Smooth muscle cell (in vitro differentiated cells): ENCODE measurements at regions not wholly inside any gene's neighbourhood (a gene's known extent, or its start where the extent isn't known, plus 50 kb on each side); places are given as distances from the start of the nearest gene placed in this dataset.

Experiments used
- DNase-seq: peaks from one replicate; lab custom pipeline; 2025; ENCODE audit not compliant: unreplicated experiment; lab: John Stamatoyannopoulos, UW
- H2AFZ ChIP-seq: fragments of 200-600 bp; sonication (generic); 2 replicates; pipeline ENCODE4 v1.6.0; 2016; ENCODE audit warnings: antibody characterized with exemption, low read depth, mild to moderate bottlenecking
- H3F3A ChIP-seq: fragments of 200-600 bp; sonication (generic); 2 replicates; pipeline ENCODE4 v1.6.0; 2017; ENCODE audit warnings: antibody characterized with exemption, low read depth
- H3K27ac ChIP-seq: fragments of 200-600 bp; sonication (generic); 2 replicates; pipeline ENCODE4 v1.5.1; 2016; ENCODE audit warnings: low read depth, mild to moderate bottlenecking
- H3K27me3 ChIP-seq: fragments of 200-600 bp; sonication (generic); 2 replicates; pipeline ENCODE4 v1.6.1; 2016; ENCODE audit warnings: low read depth, mild to moderate bottlenecking
- H3K36me3 ChIP-seq: fragments of 200-600 bp; sonication (generic); 2 replicates; pipeline ENCODE4 v1.5.1; 2016; ENCODE audit warnings: low read depth
- H3K4me1 ChIP-seq: fragments of 200-600 bp; sonication (generic); 2 replicates; pipeline ENCODE4 v1.5.1; 2016; ENCODE audit warnings: low read depth
- H3K4me2 ChIP-seq: fragments of 200-600 bp; sonication (generic); 2 replicates; pipeline ENCODE4 v1.6.0; 2016; ENCODE audit warnings: mild to moderate bottlenecking
- H3K4me3 ChIP-seq: fragments of 200-600 bp; sonication (generic); 2 replicates; pipeline ENCODE4 v1.5.1; 2016; ENCODE audit warnings: mild to moderate bottlenecking
- H3K79me2 ChIP-seq: fragments of 200-600 bp; sonication (generic); 2 replicates; pipeline ENCODE4 v1.6.0; 2016; ENCODE audit warnings: low read depth, mild to moderate bottlenecking
- H3K9ac ChIP-seq: fragments of 200-600 bp; sonication (generic); 2 replicates; pipeline ENCODE4 v1.6.0; 2016; ENCODE audit warnings: low read depth
- H3K9me3 ChIP-seq: fragments of 200-600 bp; sonication (generic); replicated peaks from 2 replicates; pipeline ENCODE4 v1.5.1; 2016; ENCODE audit warnings: low read depth
- H4K20me1 ChIP-seq: fragments of 200-600 bp; sonication (generic); 2 replicates; pipeline ENCODE4 v1.6.0; 2016; ENCODE audit warnings: low read depth
- CTCF ChIP-seq: fragments of 200-600 bp; sonication (generic); IDR thresholded peaks from 2 replicates; pipeline ENCODE4 v1.5.1; 2017; ENCODE audit warnings: borderline replicate concordance, mild to moderate bottlenecking, antibody characterized with exemption; ENCODE audit not compliant: insufficient read depth, poor library complexity, severe bottlenecking
- WGBS: methylation state at CpG from one replicate; pipeline ENCODE4 v1.1.7; 2016; ENCODE audit warnings: low lambda C conversion rate; 5-methylcytosine and 5-hydroxymethylcytosine counted together

- Histone ChIP-seq H3F3A (peaks cover 9% of the 10 kb centered on the region), H3K4me1 (peaks cover 34% of the 10 kb centered on the region), H3K4me3 (no peak overlapping the region), H3K79me2 (no peaks in the 10 kb centered on the region), H2AFZ (no peak overlapping the region), H4K20me1 (no peaks in the 10 kb centered on the region), H3K36me3 (no peaks in the 10 kb centered on the region), H3K9ac (no peak overlapping the region), H3K9me3 (no peaks in the 10 kb centered on the region), H3K4me2 (no peak overlapping the region), H3K27ac (no peak overlapping the region), H3K27me3 (no peaks in the 10 kb centered on the region)
- WGBS = 64% methylated on average over 16 of the region's 16 CpGs
- DNase-seq = no peak
- no peak for TF ChIP-seq CTCF
Measured at GRCh38 chr21:34198231-34199120, 125.1 kb downstream of the MRPS6 start.

GRCh38 chr21:34199121-34199910, 125.9 kb downstream of the MRPS6 start:
- no peak for TF ChIP-seq CTCF
- no peak overlapping the region for H3K27ac ChIP-seq
- H3K9me3 ChIP-seq = no peaks in the 10 kb centered on the region
- no peaks in the 10 kb centered on the region for H3K79me2 ChIP-seq
- H3K4me3 ChIP-seq = no peak overlapping the region
- H2AFZ ChIP-seq = no peak overlapping the region
- 38% methylated on average over 7 of the region's 7 CpGs for WGBS
- H3K4me2 ChIP-seq = no peak overlapping the region
- no peaks in the 10 kb centered on the region for H3K36me3 ChIP-seq
- no peaks in the 10 kb centered on the region for H3K27me3 ChIP-seq
- peaks cover 40% of the 10 kb centered on the region for H3K4me1 ChIP-seq
- no peak for DNase-seq
- H3K9ac ChIP-seq = no peak overlapping the region
- peaks cover 9% of the 10 kb centered on the region for H3F3A ChIP-seq
- no peaks in the 10 kb centered on the region for H4K20me1 ChIP-seq

GRCh38 chr21:34200288-34200905, 127.0 kb downstream of the MRPS6 start:
- H3K36me3 ChIP-seq = no peaks in the 10 kb centered on the region

More at GRCh38 chr21:34200288-34200905, 127.0 kb downstream of the MRPS6 start:
- Histone ChIP-seq H3F3A (peaks cover 9% of the 10 kb centered on the region), H3K79me2 (no peaks in the 10 kb centered on the region), H2AFZ (no peak overlapping the region), H3K9ac (no peak overlapping the region), H3K27ac (no peak overlapping the region), H3K9me3 (no peaks in the 10 kb centered on the region), H3K4me1 (peaks cover 49% of the 10 kb centered on the region), H4K20me1 (no peaks in the 10 kb centered on the region), H3K4me2 (no peak overlapping the region), H3K27me3 (no peaks in the 10 kb centered on the region), H3K4me3 (no peak overlapping the region)
- no peak for TF ChIP-seq CTCF
- WGBS = 74% methylated on average over 7 of the region's 7 CpGs
- DNase-seq = no peak
